ENCODE measurements at regions not wholly inside any gene's neighbourhood (a gene's known extent, or its start where the extent isn't known, plus 50 kb on each side); places are given as distances from the start of the nearest gene placed in this dataset.
A peak's percentile ranks its signal among the peaks of the same experiment; 100 is the strongest.
"Not testable (repeated sequence)": the region's sequence is repeated elsewhere in the genome, so short reads cannot be mapped to it uniquely, and the experiment has no call there.

GRCh38 chr3:194950906-194951628 is 265.4 kb downstream of the FAM43A start:
- ATAC-seq (peak in 1 of 3 donors; percentile 62), DNase-seq (no peak)
- Histone ChIP-seq H3K4me3 (ENCODE audit: low read length) (no peak overlapping the region), H3K36me3 (ENCODE audit: control insufficient read depth, insufficient read depth, low read length) (no peaks in the 10 kb centered on the region), H3K27me3 (ENCODE audit: control insufficient read depth, insufficient read depth, low read length) (no peaks in the 10 kb centered on the region), H3K4me1 (ENCODE audit: control insufficient read depth, insufficient read depth, low read length) (no peaks in the 10 kb centered on the region), H3K9me3 (ENCODE audit: control insufficient read depth, insufficient read depth, low read length) (no peaks in the 10 kb centered on the region), H3K27ac (ENCODE audit: low read length) (no peak overlapping the region)
- TF ChIP-seq CTCF (IDR thresholded peaks at IDR 0.05): no peak
- 91% methylated on average over 18 of the region's 18 CpGs for WGBS (ENCODE audit: insufficient coverage)
- Mint-ChIP-seq H3K27me3 (ENCODE audit: low read depth in 2 of 2) (peaks cover 3 to 15% of the 10 kb centered on the region in 2 donors), H3K9me3 (no peaks in the 10 kb centered on the region), H3K27ac (no peak overlapping the region), H3K4me1 (no peaks in the 10 kb centered on the region), H3K4me3 (no peak overlapping the region), H3K36me3 (no peaks in the 10 kb centered on the region)
- intact Hi-C loops (cut with micrococcal nuclease): no loop called here

GRCh38 chr3:194951629-194951920 is 265.9 kb downstream of the FAM43A start:
- DNase-seq; H3K4me3 Mint-ChIP-seq; H3K4me1 Mint-ChIP-seq; ATAC-seq; H3K9me3 ChIP-seq (ENCODE audit: control insufficient read depth, insufficient read depth, low read length); H3K36me3 ChIP-seq (ENCODE audit: control insufficient read depth, insufficient read depth, low read length); H3K4me1 ChIP-seq (ENCODE audit: control insufficient read depth, insufficient read depth, low read length); H3K4me3 ChIP-seq (ENCODE audit: low read length); H3K27ac Mint-ChIP-seq; H3K27me3 ChIP-seq (ENCODE audit: control insufficient read depth, insufficient read depth, low read length); H3K9me3 Mint-ChIP-seq; H3K27ac ChIP-seq (ENCODE audit: low read length); H3K36me3 Mint-ChIP-seq; intact Hi-C loops (cut with micrococcal nuclease): not testable (repeated sequence)
- 88% methylated on average over 9 of the region's 9 CpGs for WGBS (ENCODE audit: insufficient coverage)
- H3K27me3 Mint-ChIP-seq (ENCODE audit: low read depth in 2 of 2): peaks cover 3 to 16% of the 10 kb centered on the region in 2 donors

- Histone ChIP-seq H3K27ac (ENCODE audit: low read length) (no peak overlapping the region), H3K4me1 (ENCODE audit: control insufficient read depth, insufficient read depth, low read length) (no peaks in the 10 kb centered on the region), H3K9me3 (ENCODE audit: control insufficient read depth, insufficient read depth, low read length) (no peaks in the 10 kb centered on the region), H3K4me3 (ENCODE audit: low read length) (no peak overlapping the region), H3K27me3 (ENCODE audit: control insufficient read depth, insufficient read depth, low read length) (no peaks in the 10 kb centered on the region), H3K36me3 (ENCODE audit: control insufficient read depth, insufficient read depth, low read length) (no peaks in the 10 kb centered on the region)
- TF ChIP-seq CTCF (IDR thresholded peaks at IDR 0.05): no peak
- H3K36me3 Mint-ChIP-seq: no peaks in the 10 kb centered on the region
- H3K27me3 Mint-ChIP-seq (ENCODE audit: low read depth in 2 of 2): peaks cover 3 to 16% of the 10 kb centered on the region in 2 donors
- H3K27ac Mint-ChIP-seq: no peak overlapping the region
- no peaks in the 10 kb centered on the region for H3K9me3 Mint-ChIP-seq
- no peak overlapping the region for H3K4me3 Mint-ChIP-seq
- DNase-seq: no peak
- no peak for ATAC-seq
- intact Hi-C loops (cut with micrococcal nuclease): no loop called here
- no peaks in the 10 kb centered on the region for H3K4me1 Mint-ChIP-seq
- 92% methylated on average over 4 of the region's 6 CpGs for WGBS (ENCODE audit: insufficient coverage)
These were observed 266.4 kb downstream of the FAM43A start for GRCh38 chr3:194951931-194952582.

GRCh38 chr3:194952841-194953241 is 267.2 kb downstream of the FAM43A start:
- H3K27ac ChIP-seq (ENCODE audit: low read length): no peak overlapping the region

More at GRCh38 chr3:194952841-194953241, 267.2 kb downstream of the FAM43A start:
- ATAC-seq: no peak
- Mint-ChIP-seq H3K4me3 (no peak overlapping the region), H3K9me3 (no peaks in the 10 kb centered on the region), H3K27ac (no peak overlapping the region), H3K4me1 (no peaks in the 10 kb centered on the region), H3K27me3 (ENCODE audit: low read depth in 2 of 2) (peaks cover 3 to 16% of the 10 kb centered on the region in 2 donors), H3K36me3 (no peaks in the 10 kb centered on the region)
- DNase-seq: no peak
- H3K9me3 ChIP-seq (ENCODE audit: control insufficient read depth, insufficient read depth, low read length): no peaks in the 10 kb centered on the region
- H3K4me3 ChIP-seq (ENCODE audit: low read length): no peak overlapping the region
- no peak for TF ChIP-seq CTCF (IDR thresholded peaks at IDR 0.05)
- H3K27me3 ChIP-seq (ENCODE audit: control insufficient read depth, insufficient read depth, low read length): no peaks in the 10 kb centered on the region
- no peaks in the 10 kb centered on the region for H3K4me1 ChIP-seq (ENCODE audit: control insufficient read depth, insufficient read depth, low read length)
- intact Hi-C loops (cut with micrococcal nuclease): no loop called here
- no peaks in the 10 kb centered on the region for H3K36me3 ChIP-seq (ENCODE audit: control insufficient read depth, insufficient read depth, low read length)
- 55% methylated on average over 6 of the region's 6 CpGs for WGBS (ENCODE audit: insufficient coverage)
